Glutamatergic neuron (in vitro differentiated cells): ENCODE measurements at regions not wholly inside any gene's neighbourhood (a gene's known extent, or its start where the extent isn't known, plus 50 kb on each side); places are given as distances from the start of the nearest gene placed in this dataset.
A peak's percentile ranks its signal among the peaks of the same experiment; 100 is the strongest.

ENCODE experiments used
- DNase-seq: peaks from one replicate; pipeline ENCODE4 v3.0.0; 2022
- H3K27ac Mint-ChIP-seq: one replicate; pipeline ENCODE4 v1.8.0; 2020; ENCODE audit warnings: mild to moderate bottlenecking, mixed read lengths, inconsistent platforms; ENCODE audit not compliant: unreplicated experiment
- H3K27me3 Mint-ChIP-seq: one replicate; pipeline ENCODE4 v1.8.0; 2020; ENCODE audit warnings: mild to moderate bottlenecking, moderate library complexity, mixed read lengths, inconsistent platforms; ENCODE audit not compliant: unreplicated experiment
- H3K36me3 Mint-ChIP-seq: one replicate; pipeline ENCODE4 v1.8.0; 2020; ENCODE audit warnings: mild to moderate bottlenecking, mixed read lengths, inconsistent platforms; ENCODE audit not compliant: unreplicated experiment
- H3K4me1 Mint-ChIP-seq: one replicate; pipeline ENCODE4 v1.8.0; 2020; ENCODE audit warnings: mild to moderate bottlenecking, low read depth, mixed read lengths, inconsistent platforms; ENCODE audit not compliant: unreplicated experiment
- H3K4me3 Mint-ChIP-seq: one replicate; pipeline ENCODE4 v1.8.0; 2020; ENCODE audit warnings: mild to moderate bottlenecking, mixed read lengths, inconsistent platforms; ENCODE audit not compliant: unreplicated experiment
- H3K9me3 Mint-ChIP-seq: one replicate; pipeline ENCODE4 v1.8.0; 2020; ENCODE audit warnings: mild to moderate bottlenecking, moderate library complexity, mixed read lengths, inconsistent platforms; ENCODE audit not compliant: unreplicated experiment
- CTCF ChIP-seq: fragments of 200-600 bp; sonication (generic); IDR thresholded peaks from one replicate; pipeline ENCODE4 v1.5.0; 2021; ENCODE audit not compliant: partially characterized antibody, unreplicated experiment

- DNase-seq: no peak
- no peak overlapping the region for H3K27ac Mint-ChIP-seq
- peaks cover 15% of the 10 kb centered on the region for H3K27me3 Mint-ChIP-seq
- H3K9me3 Mint-ChIP-seq: peaks cover 7% of the 10 kb centered on the region
- TF ChIP-seq CTCF: no peak
- H3K4me3 Mint-ChIP-seq: no peak overlapping the region
- H3K36me3 Mint-ChIP-seq: peaks cover 7% of the 10 kb centered on the region
- peaks cover under 1% of the 10 kb centered on the region for H3K4me1 Mint-ChIP-seq
Observed at GRCh38 chr1:25042331-25043227, 112.5 kb upstream of the RUNX3 start.

DNA sequence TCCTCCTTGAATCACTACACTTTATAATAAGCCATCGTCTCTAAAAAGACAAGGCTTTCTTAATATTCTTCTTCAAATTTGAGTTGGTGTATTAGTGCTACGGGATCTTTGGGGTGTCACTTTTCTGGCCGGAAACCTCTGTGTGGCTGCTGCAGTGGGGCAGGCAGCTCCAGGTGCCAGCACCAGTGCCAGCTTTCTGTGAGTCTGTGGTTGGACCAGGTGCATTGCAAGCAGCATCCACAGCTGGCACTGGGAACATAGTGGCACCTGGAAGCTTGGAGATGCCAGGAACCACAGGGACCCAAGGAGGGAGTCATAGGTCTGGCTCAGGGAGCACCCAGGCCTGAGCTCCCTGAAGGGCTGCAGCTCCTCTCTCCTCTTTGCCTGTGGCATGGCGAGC is 111.8 kb upstream of the RUNX3 start:
- H3K36me3 Mint-ChIP-seq: peaks cover 7% of the 10 kb centered on the region
- no peak for DNase-seq
- no peak overlapping the region for H3K4me3 Mint-ChIP-seq
- H3K4me1 Mint-ChIP-seq: no peaks in the 10 kb centered on the region
- peaks cover 8% of the 10 kb centered on the region for H3K9me3 Mint-ChIP-seq
- H3K27ac Mint-ChIP-seq: no peak overlapping the region
- no peak for TF ChIP-seq CTCF
- H3K27me3 Mint-ChIP-seq: peaks cover 15% of the 10 kb centered on the region

DNA sequence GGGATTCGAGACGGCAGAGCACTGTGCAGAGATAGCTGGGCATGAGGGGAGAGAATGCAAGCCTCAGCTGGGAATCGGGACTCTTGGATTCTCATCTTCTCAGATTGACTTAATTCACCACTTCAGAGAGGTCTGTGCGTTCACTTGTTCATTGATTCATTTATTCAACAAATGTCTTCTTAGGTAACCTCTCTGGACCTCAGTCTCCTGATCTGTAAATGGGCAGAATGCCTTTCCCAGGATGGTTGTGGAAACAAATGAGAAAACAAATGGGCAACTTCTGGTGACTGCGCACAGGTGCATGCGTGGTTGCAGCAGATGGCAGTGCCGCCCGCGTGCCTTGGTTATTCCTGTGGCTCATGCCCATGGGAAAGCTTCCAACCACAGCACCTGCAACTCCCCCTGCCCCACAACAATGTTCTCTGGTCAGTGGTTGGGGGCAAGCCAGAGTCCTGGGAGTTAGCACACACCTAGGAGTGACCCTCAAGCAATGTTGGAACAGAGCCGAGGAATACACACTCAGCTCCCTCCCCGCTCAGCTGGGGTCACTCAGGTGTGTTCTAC is 110.1 kb upstream of the RUNX3 start:
- Mint-ChIP-seq H3K4me3 (no peak overlapping the region), H3K36me3 (peaks cover 7% of the 10 kb centered on the region), H3K4me1 (no peaks in the 10 kb centered on the region), H3K9me3 (peaks cover 8% of the 10 kb centered on the region), H3K27me3 (peaks cover 15% of the 10 kb centered on the region), H3K27ac (no peak overlapping the region)
- no peak for DNase-seq
- no peak for TF ChIP-seq CTCF

- Mint-ChIP-seq H3K36me3 (peaks cover 7% of the 10 kb centered on the region), H3K27me3 (peaks cover 14% of the 10 kb centered on the region), H3K9me3 (peaks cover 8% of the 10 kb centered on the region), H3K4me3 (no peak overlapping the region), H3K27ac (no peak overlapping the region), H3K4me1 (no peaks in the 10 kb centered on the region)
- no peak for TF ChIP-seq CTCF
- DNase-seq: no peak
Observed at GRCh38 chr1:25039229-25039628, 109.2 kb upstream of the RUNX3 start.

GRCh38 chr1:25038699-25039098 is 108.6 kb upstream of the RUNX3 start:
- Mint-ChIP-seq H3K9me3 (peaks cover 4% of the 10 kb centered on the region), H3K4me3 (peak overlapping the region; percentile 22), H3K27ac (no peak overlapping the region), H3K4me1 (no peaks in the 10 kb centered on the region), H3K27me3 (peaks cover 12% of the 10 kb centered on the region), H3K36me3 (peaks cover 3% of the 10 kb centered on the region)
- no peak for DNase-seq
- TF ChIP-seq CTCF: no peak
